ENCODE measurements at regions not wholly inside any gene's neighbourhood (a gene's known extent, or its start where the extent isn't known, plus 50 kb on each side); places are given as distances from the start of the nearest gene placed in this dataset.
A peak's percentile ranks its signal among the peaks of the same experiment; 100 is the strongest.

GRCh38 chr10:108970016-108970415 is 953.3 kb downstream of the XPNPEP1 start:
- TF ChIP-seq REST (IDR thresholded peaks at IDR 0.05; ENCODE audit: low read depth): peak; percentile 88
- no peak for TF ChIP-seq ZBTB7A (IDR thresholded peaks at IDR 0.05; ENCODE audit: low read depth)
- no peak for TF ChIP-seq FOXM1 (IDR thresholded peaks at IDR 0.05; ENCODE audit: borderline replicate concordance, low read depth)
- TF ChIP-seq TCF12 (IDR thresholded peaks at IDR 0.05; ENCODE audit: low read depth): no peak

GRCh38 chr10:108966411-108966810 is 956.9 kb downstream of the XPNPEP1 start:
- TF ChIP-seq MAX (IDR thresholded peaks at IDR 0.05) (no peak), NFIC (IDR thresholded peaks at IDR 0.05) (no peak), EP300 (IDR thresholded peaks at IDR 0.05; ENCODE audit: borderline replicate concordance) (no peak), REST (IDR thresholded peaks at IDR 0.05; ENCODE audit: low read depth) (no peak), TAF1 (IDR thresholded peaks at IDR 0.05; ENCODE audit: low read depth) (no peak), ZBTB7A (IDR thresholded peaks at IDR 0.05; ENCODE audit: low read depth) (no peak), CEBPB (IDR thresholded peaks at IDR 0.05) (no peak)

- TF ChIP-seq RAD21 (IDR thresholded peaks at IDR 0.05; ENCODE audit: low read depth): no peak
- TF ChIP-seq TAF1 (IDR thresholded peaks at IDR 0.05; ENCODE audit: low read depth): no peak
- no peak for TF ChIP-seq TEAD4 (IDR thresholded peaks at IDR 0.05)
- TF ChIP-seq EGR1 (IDR thresholded peaks at IDR 0.05): no peak
- no peak for TF ChIP-seq TCF12 (IDR thresholded peaks at IDR 0.05; ENCODE audit: low read depth)
- no peak for TF ChIP-seq USF1 (IDR thresholded peaks at IDR 0.05)
- no peak for TF ChIP-seq YY1 (IDR thresholded peaks at IDR 0.05; ENCODE audit: low read depth)
- no peak for TF ChIP-seq NFIC (IDR thresholded peaks at IDR 0.05)
- no peak for TF ChIP-seq EP300 (IDR thresholded peaks at IDR 0.05; ENCODE audit: borderline replicate concordance)
- no peak for TF ChIP-seq CREB1 (IDR thresholded peaks at IDR 0.05; ENCODE audit: low read depth)
- TF ChIP-seq MAX (IDR thresholded peaks at IDR 0.05): no peak
Measured at GRCh38 chr10:108966005-108966404, 957.3 kb downstream of the XPNPEP1 start.

- TF ChIP-seq TAF1 (IDR thresholded peaks at IDR 0.05; ENCODE audit: low read depth) (no peak), FOXM1 (IDR thresholded peaks at IDR 0.05; ENCODE audit: borderline replicate concordance, low read depth) (no peak), EGR1 (IDR thresholded peaks at IDR 0.05) (no peak), ZBTB7A (IDR thresholded peaks at IDR 0.05; ENCODE audit: low read depth) (no peak), NFIC (IDR thresholded peaks at IDR 0.05) (no peak), REST (IDR thresholded peaks at IDR 0.05; ENCODE audit: low read depth) (no peak), MAX (IDR thresholded peaks at IDR 0.05) (no peak), RAD21 (IDR thresholded peaks at IDR 0.05; ENCODE audit: low read depth) (no peak), TEAD4 (IDR thresholded peaks at IDR 0.05) (no peak), EP300 (IDR thresholded peaks at IDR 0.05; ENCODE audit: borderline replicate concordance) (no peak), YY1 (IDR thresholded peaks at IDR 0.05; ENCODE audit: low read depth) (no peak), USF1 (IDR thresholded peaks at IDR 0.05) (no peak), TCF12 (IDR thresholded peaks at IDR 0.05; ENCODE audit: low read depth) (no peak), CREB1 (IDR thresholded peaks at IDR 0.05; ENCODE audit: low read depth) (no peak), CEBPB (IDR thresholded peaks at IDR 0.05) (no peak)
Measured at GRCh38 chr10:108962172-108962571, 961.1 kb downstream of the XPNPEP1 start.

- no peak for TF ChIP-seq USF1 (IDR thresholded peaks at IDR 0.05)
- TF ChIP-seq TAF1 (IDR thresholded peaks at IDR 0.05; ENCODE audit: low read depth): no peak
- TF ChIP-seq REST (IDR thresholded peaks at IDR 0.05; ENCODE audit: low read depth): no peak
- no peak for TF ChIP-seq CEBPB (IDR thresholded peaks at IDR 0.05)
- TF ChIP-seq ZBTB7A (IDR thresholded peaks at IDR 0.05; ENCODE audit: low read depth): no peak
- no peak for TF ChIP-seq MAX (IDR thresholded peaks at IDR 0.05)
Measured at GRCh38 chr10:108957681-108958080, 965.6 kb downstream of the XPNPEP1 start.

Data from Ishikawa (cell line).